HG03571 (cell line): ENCODE measurements at regions not wholly inside any gene's neighbourhood (a gene's known extent, or its start where the extent isn't known, plus 50 kb on each side); places are given as distances from the start of the nearest gene placed in this dataset.
"Not testable (repeated sequence)": the region's sequence is repeated elsewhere in the genome, so short reads cannot be mapped to it uniquely, and the experiment has no call there.

Experiments used
- ATAC-seq: cut with Tn5 transposase; IDR thresholded peaks from one replicate; pipeline ENCODE4 v1.9.1; 2021; ENCODE audit not compliant: unreplicated experiment

DNA sequence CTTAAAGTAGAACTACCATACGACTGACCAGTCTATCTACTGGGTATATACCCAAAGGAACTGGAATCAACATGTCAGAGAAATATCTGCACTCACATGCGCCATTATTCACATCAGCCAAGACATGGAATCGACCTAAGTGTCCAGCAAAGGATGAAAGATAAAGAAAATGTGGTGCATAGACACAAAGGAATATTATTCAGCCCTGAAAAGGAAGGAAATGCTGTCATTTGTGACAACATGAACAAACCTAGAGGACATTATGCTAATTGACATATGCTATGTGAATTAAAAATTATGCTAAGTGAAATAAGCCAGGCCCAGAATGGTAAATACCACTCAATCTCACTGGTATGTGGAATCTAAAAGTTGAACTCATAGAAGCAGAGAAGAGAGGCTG lies 123.7 kb downstream of the KLF6 start:
- no peak for ATAC-seq

DNA sequence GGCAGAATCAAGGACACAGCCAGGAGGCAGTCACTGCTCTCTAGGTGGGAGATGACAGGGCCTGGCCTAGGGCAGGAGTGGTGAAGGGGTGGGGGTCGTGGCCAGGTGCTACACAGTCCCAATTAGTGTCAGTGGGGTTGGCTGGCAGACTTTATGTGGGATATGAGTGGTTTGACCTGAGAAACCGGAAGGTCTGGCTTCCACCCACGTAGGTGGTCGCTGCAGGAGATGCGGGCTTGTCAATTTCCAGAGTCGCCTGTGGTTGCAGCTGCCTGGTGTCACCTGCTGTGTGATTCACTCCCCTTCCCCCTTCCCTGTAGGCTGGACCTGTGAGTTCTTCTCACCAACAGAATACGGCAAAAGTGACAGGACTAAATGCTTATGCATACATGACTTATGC lies 124.3 kb downstream of the KLF6 start:
- ATAC-seq, result no peak

DNA sequence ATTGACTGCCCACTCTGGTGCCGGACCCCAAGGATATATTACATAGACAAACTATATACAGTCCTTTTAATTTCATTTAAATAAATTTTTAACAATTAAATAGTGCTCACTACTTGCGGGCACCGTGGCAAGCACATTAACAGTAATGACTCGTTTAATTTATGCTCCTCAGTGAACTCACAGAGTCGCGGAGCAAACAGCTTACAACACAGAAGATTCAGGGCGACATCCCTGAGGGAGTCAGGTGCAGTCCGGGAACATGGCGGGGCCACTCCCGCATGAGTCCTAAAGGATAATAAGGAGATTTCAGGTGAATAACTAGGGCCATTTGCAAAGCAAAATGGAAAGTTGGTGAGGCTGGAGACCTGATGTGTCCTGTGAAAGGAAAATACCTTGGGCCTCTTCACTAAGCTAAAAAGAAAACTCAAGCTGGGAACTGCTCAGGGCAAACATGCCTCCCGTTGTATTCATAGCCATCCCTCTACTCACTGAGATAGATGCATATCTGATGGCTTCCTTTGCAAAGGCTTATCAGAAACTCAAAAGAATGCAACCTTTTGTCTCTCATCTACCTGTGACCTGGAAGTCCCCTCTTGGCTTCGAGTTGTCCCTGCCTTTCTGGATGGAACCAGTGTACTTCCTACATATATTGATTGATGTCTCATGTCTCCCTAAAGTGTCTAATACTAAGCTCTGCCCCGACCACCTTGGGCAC lies 125.6 kb downstream of the KLF6 start:
- no peak for ATAC-seq

DNA sequence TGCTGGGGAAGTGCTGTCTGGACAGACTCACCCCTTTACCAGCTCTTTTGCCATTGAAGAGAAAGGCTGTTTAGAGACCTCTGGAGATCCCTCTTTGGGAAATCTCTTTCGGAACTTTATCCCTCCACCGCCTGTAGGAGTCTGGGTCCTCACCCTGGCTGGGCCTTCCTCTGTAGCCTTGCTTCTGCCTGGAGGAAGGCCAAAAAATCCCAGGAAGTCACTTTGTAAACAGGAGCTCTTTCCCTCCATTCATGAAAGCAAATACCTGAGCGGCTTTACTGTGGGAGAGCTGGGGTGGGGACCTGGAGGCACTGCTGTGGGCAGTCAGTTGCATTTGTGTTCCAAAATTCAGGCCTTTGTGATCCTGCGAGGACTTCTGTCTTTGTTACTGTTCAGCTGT lies 126.2 kb downstream of the KLF6 start:
- ATAC-seq, result no peak

DNA sequence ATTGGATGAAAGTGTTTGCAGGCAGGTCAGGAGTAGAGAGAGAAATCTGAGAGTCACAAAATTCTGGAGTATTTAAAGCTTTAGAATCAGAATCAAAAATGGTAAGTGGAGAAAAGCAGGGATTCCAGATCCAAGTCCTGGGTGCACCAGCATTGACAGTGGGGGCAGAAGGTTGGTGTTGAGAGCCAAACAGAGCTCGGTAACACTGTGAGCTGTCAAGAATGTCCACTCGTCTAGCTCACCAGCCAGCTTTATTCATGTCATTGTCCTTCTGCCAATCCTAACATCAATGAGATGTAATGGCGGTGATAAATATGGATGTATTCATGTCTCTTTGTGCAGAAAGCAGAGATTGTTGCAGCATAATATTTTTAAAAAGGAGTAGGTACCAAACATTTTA lies 128.8 kb downstream of the KLF6 start:
- ATAC-seq, result no peak

DNA sequence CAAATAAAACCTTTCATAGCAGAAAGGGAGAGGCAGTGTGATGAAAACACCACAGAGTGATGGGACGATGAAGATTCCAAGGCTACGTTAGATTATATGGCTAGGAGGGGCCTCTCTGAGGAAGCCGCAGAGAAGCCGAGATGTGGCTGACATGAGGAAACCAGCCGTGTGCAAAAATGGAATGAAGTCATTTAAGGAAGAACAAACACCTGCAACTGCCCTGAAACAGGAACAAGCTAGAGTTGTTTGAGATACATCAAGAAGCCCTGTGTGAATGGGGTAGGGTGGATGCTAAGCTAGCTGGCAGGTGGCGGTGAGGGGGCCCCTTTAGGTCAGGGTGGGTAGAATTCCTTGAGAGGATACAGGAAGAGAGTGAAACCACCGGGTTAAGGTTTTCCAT lies 129.5 kb downstream of the KLF6 start:
- ATAC-seq, result no peak

DNA sequence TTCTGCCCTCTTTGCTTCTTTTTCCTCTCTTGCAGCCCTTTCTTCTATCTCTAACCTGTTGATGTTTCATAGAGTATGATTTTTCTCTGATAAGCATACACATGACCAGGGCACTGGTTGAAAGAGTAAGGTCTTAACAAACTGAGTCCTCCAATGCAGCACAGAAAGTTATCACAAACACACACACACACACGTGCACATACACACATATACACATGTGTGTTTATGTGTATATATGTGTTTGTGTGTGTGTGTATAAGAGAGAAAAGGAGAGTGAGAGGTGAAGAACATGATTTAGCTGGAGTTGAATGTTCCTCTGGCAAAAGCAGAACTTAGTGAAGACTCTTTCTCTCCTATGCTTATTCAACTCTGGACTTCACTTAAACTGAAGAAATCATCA lies 130.0 kb downstream of the KLF6 start:
- no peak for ATAC-seq

DNA sequence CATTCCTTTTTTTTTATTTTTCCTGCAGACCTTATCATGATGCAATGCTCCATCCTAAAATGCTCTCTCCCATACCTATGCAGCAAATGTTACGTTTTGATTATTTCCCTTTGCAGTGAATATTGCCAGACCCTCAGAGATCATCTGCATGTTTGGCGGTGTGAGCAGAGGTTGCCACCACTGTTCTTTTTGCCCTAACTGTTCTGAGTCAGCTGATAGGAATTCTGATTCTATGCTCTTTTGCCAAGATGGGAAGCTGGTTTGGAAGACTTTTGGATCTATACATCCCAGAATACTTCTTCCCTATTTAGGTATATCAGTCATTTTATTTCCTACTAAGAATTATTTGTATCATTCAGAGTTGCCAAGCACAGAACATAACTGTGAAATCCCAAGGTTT lies 130.5 kb downstream of the KLF6 start:
- ATAC-seq, result no peak

DNA sequence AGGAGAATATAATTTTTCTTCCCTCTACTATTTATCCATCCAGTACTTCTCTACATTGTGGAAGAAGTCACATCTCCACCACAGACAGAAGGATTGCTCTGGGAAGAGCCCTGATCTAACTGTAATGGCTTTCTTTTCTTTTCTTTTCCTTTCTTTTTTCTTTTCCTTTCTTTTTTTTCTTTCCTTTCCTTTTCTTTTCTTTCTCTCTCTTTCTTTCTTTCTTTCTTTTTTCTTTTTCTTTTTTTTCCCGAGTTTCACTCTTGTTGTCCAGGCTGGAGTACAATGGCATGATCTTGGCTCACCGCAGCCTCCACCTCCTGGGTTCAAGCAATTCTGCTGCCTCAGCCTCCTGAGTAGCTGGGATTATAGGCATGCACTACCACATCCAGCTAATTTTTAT lies 131.7 kb downstream of the KLF6 start:
- not testable (repeated sequence) for ATAC-seq

DNA sequence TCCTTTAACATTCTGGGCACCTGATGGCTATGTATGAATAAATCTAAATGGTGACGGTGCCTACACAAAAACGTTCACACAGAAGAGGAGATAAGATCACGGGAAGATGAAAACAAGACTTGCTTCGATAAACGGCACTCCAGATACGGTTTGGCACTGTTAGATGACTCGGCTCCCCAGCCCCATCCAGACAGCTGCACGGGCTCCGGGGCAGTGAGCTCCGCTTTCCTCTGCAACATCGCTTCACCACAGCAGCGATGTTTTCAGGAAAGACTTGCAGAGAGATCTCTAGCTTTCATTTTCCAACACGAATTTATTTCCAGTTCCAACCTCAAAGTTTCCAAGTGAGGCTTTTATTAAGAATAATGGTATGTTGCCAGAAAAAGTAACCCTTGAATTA lies 132.1 kb downstream of the KLF6 start:
- ATAC-seq, result no peak

DNA sequence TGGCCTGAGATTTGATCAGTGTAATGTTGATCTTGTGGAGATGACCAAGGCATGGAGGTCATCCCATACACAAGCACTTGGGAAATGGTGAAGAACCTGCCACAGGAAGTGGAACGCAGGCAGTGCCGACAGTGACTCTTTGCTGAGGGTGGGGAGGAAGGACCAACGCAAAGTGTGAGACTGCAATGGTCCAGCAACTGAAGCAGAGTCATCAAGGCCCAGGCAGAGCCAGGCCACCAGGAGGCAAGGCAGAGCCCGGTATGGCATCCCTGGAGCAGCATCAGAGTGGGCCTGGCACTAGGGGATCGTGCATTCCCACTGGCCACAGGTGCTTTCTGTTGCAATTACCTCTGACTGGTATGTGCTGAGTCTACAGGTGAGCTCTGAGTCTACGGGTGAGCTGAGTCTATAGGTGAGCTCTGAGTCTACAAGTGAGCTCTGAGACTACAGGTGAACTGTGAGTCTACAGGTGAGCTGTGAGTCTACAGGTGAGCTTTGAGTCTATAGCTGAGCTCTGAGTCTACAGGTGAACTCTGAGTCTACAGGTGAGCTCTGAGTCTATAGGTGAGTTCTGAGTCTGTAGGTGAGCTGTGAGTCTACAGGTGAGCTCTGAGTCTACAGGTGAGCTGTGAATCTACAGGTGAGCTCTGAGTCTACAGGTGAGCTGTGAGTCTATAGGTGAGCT lies 132.9 kb downstream of the KLF6 start:
- no peak for ATAC-seq

DNA sequence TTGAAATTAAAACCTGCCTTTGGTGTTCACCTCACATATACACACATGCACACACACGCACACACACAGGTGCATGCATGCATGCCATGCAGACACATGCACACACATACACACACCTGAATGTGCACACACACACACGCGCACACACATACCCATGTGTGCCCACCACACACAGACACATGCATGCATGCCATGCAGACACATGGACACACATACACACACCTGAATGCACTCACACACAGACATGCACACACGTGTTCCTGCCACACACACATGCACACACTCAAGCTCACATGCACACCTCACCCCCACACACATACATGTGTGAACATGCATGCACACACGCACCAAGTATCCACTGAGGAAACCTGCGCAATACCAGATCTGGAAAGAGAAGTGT lies 136.4 kb downstream of the KLF6 start:
- ATAC-seq, result no peak

DNA sequence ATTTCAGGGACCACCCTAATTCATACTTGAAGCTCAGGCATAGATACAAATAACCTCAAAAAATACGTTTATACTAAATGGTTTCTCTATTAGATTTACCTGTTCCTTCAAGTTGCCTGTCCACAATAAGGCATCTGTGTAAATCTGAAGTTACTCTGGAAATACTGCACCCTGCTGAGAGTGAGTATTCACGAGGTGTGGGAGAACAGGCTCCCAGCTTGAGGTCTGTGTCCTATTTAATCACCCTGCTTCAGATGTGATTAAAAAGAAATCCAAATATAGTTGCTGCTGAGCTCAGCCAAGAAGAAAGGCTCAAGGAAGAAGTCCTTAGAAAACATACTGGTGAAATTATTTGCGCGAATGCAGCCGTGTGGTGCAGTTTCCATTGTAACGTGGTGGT lies 136.8 kb downstream of the KLF6 start:
- no peak for ATAC-seq

DNA sequence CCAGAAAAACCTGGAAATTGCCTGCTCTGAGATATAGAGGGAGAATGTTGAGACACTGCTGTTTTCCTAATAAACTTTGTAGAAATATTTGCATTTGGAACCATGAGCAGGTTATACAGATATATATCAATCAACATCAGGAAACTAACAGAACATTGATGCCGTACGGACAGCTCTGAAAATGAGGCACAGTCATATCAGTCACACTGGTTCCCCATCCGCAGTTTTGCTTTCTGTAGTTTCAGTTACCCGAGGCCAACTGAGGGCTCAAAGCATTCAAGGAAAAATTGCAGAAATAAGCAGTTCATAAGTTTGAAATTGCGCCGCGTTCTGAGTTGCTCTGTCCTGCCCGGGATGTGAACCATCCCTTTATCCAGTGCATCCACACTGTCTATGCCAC lies 137.9 kb downstream of the KLF6 start:
- no peak for ATAC-seq

DNA sequence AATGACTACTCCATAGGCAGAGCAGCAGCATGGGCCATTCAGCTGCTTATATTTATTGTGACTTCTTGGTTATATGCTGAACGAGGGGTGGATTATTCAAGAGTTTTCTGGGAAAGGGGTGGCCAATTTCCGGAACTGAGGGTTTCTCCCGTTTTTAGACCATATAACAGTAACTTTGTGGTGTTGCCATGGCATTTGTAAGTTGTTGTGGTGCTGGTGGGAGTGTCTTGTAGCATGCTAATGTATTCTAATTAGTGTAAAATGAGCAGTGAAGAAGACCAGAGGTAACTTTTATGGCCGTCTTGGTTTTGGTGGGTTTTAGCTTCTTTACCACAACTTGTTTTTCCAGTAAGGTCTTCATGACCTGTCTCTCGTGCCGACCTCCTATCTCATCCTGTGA lies 139.6 kb downstream of the KLF6 start:
- ATAC-seq, result no peak

DNA sequence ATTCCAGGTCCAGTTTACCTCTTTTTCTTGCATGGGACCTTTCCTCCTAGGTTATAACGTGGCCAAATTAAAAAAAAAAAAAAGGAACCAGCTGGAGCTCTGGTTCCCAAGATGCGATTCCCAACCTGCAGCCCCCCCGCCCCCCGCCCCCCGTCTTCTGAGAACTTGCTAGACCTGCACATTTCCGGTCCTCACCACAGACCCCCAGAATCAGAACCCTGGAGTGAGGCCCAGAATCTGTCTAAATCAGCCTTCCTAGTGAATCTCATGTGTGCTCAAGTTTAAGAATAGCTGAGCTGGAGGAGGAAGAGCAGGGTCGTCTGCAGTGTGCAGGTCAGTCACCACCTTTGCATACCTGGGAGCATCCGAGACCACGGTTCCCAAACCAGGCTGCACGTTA lies 144.2 kb downstream of the KLF6 start:
- no peak for ATAC-seq

DNA sequence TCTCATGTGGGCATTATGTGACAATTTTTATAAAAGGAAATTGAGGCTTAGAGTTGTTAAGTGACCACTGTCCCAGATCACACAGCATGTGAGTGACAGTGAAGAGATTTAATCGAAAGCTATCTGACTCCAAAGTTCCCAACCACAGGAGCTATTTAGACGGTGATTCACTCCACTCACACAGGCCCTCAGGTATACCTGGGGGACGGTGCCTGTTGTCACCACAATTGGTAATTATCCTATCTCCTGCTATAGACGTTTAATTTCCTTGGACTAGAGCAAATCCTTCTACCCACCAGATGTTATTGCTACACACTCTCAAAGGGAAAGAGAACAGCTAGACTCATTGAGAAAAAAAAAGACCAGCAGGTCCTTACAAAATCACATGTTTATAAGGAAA lies 145.5 kb downstream of the KLF6 start:
- no peak for ATAC-seq

DNA sequence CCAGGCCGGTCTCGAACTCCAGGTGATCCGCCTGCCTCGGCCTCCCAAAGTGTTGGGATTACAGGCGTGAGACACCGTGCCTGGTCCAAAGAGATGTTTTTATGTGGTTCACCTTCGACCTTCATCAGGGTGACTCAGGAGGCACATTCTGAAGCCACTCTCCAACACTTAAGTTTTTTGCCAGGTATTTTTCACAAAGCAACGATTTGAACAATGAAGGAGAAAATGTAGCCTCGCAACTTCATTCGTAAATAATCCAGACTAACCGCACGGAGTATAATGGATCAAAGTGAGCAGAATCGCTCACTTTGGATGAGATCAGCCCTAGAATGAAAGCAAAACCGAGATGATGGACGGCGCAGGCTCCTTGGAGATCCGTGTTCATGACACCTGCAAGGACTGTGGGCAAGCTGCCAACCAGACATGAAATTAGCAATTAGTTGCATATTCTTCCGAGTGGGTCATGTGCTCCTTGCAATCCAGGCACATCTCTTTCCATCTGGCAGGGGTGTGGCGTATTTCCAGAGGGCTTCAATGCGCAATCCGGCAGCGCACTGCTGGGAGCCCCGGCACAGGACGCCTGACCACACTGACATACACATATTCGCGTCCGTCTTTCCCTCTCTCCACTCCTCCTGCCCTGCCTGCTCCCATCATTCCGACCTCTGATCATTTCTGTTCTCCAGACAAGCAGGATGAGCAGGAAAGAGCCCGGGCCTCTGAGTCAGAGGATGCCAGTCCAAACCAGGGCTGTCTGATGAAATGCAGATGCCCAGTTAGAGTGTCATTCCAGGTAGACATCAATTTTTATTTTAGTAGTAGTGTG lies 148.4 kb downstream of the KLF6 start:
- no peak for ATAC-seq

DNA sequence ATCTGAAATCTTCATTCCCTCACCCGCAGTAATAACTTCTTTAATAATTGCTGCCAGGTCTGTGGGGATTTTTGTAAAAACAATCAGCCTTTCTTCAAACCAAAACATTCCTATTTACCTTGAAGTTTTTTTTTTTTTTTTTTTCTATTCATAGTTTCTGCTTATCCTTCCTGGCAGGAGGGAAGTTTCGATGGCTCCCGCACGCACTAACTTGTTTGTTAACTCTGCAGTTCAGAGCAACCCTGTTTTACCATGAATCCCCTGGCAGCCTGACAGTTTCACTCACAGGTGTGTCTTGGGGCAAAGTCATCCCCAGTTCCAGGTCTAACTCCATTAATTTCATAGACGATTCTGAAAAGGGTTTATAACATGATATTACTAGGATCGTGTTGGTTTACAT lies 149.3 kb downstream of the KLF6 start:
- no peak for ATAC-seq

DNA sequence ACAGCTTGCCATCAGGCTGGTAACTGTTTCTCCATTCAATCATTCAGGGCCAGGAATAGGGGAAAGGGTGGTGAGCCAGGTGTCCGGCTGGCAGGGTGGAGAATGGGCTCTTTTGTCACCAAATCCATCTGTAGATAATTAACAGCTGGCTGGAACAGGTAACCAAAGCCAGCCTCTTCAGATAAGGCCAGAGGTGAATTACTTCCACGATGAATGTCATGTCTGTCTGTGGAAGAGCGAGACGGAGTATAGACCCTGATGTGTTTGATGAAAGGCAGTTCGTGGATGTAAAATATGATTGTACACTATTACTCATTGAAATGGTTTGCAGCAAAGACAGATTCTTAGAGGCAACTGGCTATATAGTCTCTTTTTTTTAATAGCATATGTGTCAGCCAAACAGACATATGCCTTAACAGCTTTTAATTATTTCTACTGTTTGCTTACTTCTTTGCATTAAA lies 149.8 kb downstream of the KLF6 start:
- no peak for ATAC-seq

DNA sequence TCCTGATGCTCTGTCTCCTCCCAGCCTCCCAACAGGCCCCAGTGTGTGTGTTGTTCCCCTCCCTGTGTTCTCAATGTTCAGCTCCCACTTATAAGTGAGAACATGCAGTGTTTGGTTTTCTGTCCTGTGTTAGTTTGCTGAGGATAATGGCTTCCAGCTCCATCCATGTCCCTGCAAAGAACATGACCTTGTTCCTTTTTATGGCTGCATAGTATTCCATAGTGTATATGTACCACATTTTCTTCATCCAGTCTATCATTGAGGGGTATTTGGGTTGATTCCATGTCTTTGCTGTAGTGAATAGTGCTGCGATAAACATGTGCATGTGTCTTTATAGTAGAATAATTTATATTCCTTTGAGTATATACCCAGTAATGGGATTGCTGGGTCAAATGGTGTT lies 150.4 kb downstream of the KLF6 start:
- ATAC-seq, result not testable (repeated sequence)

DNA sequence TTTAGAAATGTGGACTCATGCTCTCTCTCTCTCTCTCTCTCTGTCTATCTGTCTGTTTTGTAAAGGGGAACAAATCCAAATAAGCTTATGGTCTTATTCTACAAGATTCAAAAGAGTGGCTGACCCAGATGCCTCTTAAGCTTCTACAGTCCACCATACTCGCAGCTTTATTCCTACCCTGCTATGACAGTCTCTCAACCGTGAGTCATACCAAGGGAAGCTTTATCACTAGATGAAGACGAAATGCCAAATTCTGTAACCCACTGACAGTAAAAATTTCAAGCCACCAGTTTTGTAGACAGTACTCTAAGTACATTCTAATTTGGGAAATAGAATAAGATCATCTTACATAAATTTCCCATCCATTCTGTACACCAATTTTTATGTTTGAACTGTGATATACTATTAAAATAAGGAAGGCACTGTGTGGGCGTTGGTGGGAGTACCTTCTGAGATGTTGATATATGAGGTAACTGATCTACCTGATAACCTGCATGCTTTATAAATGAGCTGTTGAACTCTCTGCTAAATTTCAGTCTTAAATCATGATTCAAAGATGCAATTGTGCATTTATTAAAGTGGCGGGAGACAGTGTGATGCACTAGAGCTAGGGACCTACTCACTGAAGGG lies 153.2 kb downstream of the KLF6 start:
- no peak for ATAC-seq
